H54 (cell line): ENCODE measurements at regions not wholly inside any gene's neighbourhood (a gene's known extent, or its start where the extent isn't known, plus 50 kb on each side); places are given as distances from the start of the nearest gene placed in this dataset.

Source experiments
- DNase-seq: peaks from one replicate; pipeline ENCODE4 v3.0.0; 2011; ENCODE audit warnings: low spot score, mixed read lengths; ENCODE audit not compliant: insufficient read length
- FAIRE-seq: peaks from 3 replicates; lab custom pipeline; 2011; peaks lifted over from hg19 to GRCh38; lab: Jason Lieb, UNC
- POLR2A ChIP-seq: IDR thresholded peaks from 2 replicates; pipeline ENCODE4 v1.6.1; 2011; ENCODE audit warnings: low read depth, mild to moderate bottlenecking, low read length

DNA sequence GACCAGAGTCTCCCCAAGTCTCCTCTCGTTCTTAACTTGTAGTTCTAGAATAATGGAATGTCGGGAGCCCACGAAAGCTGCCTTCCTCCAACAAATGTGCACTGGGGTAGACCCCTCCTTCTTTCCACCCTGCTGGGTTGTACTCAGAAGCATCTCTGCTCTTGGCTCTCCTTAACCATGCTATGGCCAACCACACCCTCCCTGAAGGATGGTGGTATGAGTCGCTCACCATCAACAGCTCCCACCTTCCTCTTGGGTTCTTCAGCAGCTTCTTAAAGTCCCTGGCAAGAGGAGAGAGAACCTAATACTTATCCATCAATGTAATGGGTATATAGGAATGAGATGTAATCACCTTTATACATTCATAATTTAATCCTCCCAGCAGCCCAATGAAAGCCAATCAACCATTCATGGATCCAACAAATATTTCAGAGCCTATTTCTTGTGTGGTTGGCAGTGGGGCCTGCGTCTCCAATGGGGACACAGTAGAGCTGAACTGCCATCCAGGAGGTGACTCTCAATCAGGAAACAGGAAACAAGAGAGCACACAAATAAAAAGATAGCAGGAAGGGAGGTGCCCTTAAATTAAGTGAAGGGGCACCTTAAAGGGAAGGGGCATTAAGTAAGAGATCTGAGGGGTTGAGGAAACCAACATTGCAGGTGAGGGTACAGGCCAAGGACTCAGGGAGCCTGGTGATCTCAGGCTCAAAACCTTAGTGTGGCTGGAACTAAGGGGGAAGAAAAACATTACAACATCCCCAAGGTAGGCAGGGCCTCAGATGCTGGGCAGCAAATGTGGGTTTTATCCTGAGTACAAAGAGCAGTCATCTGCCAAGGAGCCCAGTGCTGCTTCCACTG is 64.4 kb upstream of the ETS2 start:
- no peak for TF ChIP-seq POLR2A
- DNase-seq (no peak), FAIRE-seq (no peak)

DNA sequence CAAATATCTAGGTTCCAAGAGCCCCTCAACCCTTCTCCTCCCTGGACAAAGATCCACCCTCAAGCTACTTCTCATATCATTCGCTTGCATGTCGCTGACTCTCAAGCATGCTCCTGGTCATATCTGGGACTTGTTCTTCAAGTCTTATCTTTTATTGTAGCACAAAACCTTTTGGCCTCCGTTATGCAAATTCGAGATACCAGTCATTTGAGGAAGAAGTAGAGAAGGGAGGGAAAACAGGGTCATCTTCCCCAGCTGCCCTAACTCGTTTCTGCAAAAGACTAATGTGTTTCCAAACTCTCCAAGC is 63.8 kb upstream of the ETS2 start:
- no peak for DNase-seq

DNA sequence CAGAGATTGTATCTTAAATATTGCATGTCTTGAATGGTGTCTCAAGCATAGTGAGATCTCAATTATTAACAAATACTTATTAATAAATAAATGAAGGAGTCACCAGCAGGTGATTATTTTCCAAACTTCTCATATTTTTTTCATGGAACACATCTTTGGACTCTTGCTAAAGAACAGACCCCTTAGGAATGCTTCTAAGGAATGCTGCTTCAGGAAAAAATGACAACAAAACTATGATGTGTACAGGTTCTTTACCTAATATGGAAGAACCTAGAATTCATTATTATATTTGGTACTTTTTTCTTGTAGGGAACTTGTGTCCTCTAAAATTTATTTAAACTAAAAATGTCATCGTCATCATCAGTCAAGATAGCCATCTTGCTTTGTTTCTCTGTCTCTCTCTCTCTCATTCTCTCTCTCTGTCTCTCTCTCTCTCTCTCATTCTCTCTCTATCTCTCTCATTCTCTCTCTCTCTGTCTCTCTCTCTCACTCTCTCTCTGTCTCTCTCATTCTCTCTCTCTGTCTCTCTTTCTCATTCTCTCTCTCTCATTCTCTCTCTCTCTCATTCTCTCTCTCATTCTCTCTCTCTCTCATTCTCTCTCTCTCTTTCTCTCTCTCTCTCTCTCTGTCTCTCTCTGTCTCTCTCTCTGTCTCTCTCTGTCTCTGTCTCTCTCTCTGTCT is 63.0 kb upstream of the ETS2 start:
- DNase-seq: no peak
- FAIRE-seq: no peak
- TF ChIP-seq POLR2A: no peak

More for the DNA sequence above, 63.8 kb upstream of the ETS2 start:
- no peak for TF ChIP-seq POLR2A
- no peak for FAIRE-seq

DNA sequence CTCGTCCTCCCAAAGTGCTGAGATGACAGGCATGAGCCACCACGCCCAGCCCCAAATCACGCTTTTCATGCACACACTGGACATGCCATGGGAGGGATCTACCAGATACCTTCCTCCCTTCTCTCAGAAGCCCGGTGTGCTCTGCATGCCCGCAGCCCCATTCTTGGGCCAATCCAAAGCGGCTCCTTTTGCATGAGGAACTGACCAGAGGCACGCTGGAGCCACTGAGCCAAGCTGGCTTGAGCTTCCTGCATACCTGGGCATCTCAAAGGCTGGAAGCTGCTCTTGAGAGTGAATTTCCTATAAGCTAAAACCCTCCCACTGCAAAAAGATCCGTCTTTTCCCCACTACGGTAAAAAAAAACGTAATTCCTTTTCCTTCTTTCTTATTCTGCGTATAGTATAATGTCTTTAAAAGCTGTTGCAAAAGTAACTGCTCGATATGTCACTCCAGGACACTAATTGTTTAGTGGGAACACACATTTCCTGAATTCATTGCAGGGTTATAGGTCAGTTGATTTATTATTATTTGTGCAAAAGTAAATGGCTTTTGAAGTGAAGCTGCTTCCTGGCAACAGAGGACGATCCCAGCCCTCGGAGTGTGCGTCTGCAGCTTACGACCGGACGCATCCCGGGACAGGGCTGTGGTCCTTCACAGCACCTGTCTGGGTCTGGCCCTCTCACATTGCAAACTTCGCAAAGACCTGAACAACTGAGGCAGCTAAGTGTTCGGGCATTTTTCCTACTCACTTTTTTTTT is 61.8 kb upstream of the ETS2 start:
- FAIRE-seq (no peak), DNase-seq (no peak)
- TF ChIP-seq POLR2A: no peak

DNA sequence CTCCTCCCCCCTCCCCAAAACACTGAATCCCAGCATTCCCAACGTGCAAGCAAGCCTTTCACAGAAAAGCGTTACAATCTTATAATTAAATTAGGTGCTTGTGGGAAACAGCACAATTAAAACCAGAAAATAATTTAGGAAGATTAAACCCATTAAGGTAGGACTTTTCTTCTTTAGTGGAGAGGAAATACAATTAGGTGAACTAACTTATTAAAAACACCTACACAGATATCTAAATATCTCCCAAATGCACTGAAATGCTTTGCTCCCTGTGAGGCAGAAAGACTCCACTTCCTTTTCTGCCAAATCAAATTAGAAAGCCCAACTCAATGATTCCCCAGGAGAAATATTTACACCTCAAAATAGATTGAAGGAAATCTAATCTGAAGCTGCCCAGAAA is 60.9 kb upstream of the ETS2 start:
- DNase-seq (no peak), FAIRE-seq (no peak)
- no peak for TF ChIP-seq POLR2A

DNA sequence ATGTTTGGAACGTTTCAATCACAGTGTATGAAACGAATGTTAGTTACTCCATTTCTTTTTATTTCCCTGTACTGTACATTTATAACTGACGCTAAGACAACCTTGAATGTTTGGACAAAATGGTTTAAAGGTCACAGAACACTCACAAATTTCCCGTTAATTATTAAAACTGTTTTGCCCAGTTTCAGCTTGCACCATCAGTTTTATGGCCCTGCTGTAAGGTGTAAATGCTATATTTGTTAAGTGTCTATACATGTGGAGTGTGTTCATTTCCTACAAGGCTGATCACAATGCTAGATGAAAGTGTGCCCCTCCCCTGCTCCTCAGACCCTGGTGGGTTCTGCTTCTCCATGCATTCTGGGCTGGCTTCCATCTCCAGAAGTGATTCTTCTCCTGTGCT is 57.9 kb upstream of the ETS2 start:
- no peak for TF ChIP-seq POLR2A
- FAIRE-seq: no peak
- DNase-seq: no peak

DNA sequence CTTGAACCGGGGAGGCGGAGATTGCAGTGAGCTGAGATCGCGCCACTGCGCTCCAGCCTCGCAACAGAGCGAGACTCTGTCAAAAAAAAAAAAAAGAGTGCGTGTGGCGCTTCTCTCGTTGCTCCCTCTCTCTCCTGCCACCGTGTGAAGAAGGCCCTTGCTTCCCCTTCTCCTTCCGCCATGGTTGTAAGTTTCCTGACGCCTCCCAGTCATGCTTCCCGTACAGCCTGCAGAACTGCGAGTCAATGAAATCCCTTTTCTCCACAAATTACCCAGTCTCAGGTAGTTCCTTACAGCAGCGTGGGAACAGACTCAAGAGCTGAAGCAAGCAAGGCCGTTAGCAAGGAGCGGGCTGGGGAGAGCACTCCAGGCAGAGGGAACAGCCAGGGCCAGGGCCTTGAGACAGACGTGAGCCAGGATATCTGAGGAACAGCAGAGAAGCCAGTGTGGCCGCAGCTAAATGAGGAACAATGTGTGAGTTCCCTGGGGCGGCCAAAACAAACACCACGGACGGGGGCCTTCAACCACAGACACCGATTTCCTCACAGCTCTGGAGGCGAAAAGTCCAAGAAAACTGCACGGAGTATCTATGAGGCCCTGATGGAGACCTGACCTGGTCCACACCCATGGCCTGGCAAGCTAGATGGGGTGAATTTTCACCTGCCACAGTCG is 54.2 kb upstream of the ETS2 start:
- FAIRE-seq (no peak), DNase-seq (no peak)
- no peak for TF ChIP-seq POLR2A

DNA sequence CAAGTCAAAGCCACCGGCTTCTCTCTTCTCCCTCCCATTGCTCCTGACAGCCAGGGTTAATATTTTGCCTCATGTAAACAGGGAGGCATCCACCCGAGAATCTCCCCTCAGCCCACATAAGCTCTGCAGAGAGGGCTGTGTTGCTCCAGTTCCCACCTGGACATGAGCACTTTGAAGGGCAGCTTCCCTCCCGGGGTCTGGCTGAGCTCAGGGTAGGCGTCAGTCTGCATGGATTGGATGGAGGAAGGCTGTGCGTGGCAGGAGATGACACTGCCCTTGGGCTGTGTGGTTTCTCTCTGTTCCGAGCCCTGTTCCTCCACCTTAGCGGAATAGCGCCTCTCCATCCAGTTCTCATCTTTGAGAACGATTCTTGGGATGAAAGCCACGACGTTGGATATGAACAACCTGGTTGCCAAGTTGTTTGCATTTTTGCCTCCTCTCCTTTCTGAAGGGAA is 53.7 kb upstream of the ETS2 start:
- no peak for FAIRE-seq
- no peak for TF ChIP-seq POLR2A
- DNase-seq: no peak

DNA sequence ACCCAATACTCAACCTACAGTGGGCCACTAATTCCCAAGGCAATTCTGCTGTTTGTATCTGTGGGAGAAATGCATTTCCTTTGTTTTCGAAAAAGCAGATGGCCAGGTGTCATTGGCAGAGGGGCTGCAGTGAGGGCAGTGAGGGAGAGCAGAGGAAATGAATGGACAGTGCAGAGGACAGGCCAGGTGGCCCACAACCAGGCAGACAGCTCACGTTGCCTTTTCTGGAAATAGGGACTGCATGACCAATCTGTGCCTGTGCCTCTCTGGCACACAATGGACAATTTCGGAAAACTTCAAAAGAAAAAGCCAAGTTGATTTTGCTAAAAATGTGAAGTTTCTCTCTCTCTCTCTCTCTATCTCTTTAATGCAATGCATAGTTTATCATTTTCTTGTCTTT is 52.6 kb upstream of the ETS2 start:
- no peak for DNase-seq
- no peak for FAIRE-seq
- TF ChIP-seq POLR2A: no peak

DNA sequence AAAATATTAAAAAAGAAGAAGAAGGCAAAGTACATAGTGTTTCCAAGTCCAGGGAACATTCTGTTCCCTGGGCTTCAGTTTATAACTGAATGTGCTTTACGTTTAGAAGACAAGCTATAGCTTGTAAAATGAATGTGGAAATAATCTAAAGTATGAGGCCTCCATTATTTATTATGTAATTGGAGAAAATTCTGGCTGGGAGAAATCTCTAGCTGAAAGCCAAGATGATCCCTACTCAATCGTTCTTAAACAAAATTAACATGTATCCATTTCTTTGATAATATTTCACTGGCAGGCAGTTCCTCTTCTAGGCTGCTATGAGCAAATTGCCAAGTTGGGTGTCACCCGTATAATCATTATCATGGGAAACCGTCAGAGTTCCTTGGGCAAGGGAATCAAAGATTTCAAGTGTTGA is 52.2 kb upstream of the ETS2 start:
- no peak for TF ChIP-seq POLR2A
- DNase-seq (no peak), FAIRE-seq (no peak)
